ENCODE measurements at regions not wholly inside any gene's neighbourhood (a gene's known extent, or its start where the extent isn't known, plus 50 kb on each side); places are given as distances from the start of the nearest gene placed in this dataset.
"Not testable (repeated sequence)": the region's sequence is repeated elsewhere in the genome, so short reads cannot be mapped to it uniquely, and the experiment has no call there.

DNA sequence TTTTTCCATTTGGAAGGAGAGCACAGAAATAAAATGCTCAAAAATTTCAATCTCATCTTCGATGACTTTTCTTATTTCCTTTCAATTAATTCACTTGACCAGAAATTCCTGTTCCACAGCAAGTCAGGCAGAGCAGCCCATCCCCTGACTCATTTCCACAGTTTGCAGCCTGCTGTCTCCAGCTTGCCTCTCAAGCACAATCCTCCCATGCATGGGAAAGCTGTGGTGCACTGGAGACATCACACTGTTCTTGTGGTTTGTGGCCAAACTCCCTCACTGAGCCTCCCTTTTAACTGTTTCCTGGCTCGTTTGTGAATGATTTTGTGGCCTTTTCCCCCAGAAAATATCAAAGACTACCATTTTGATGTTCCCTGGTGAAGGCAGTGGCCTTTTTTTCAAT is 114.0 kb upstream of the ENPEP start:
- no peak for DNase-seq (ENCODE audit: low spot score)

DNA sequence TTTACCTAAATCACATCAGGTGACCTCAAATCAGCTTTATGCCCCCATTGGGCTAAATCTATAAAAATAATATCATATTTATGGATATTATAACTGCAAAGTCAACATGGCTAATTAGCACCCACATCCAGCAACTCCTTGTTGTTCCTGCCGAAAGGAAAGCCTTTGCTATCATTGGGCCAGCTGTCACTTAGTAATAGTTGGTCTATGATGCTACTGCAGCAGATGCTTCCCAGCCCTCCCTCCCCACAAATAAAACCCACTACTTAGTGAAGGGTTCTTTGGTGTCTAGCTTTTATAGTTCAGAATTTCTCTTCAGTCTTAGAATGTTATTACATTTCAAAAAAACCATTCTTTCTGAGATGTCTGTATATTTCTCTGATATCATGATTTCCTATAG is 116.9 kb upstream of the ENPEP start:
- DNase-seq (ENCODE audit: low spot score) = no peak

DNA sequence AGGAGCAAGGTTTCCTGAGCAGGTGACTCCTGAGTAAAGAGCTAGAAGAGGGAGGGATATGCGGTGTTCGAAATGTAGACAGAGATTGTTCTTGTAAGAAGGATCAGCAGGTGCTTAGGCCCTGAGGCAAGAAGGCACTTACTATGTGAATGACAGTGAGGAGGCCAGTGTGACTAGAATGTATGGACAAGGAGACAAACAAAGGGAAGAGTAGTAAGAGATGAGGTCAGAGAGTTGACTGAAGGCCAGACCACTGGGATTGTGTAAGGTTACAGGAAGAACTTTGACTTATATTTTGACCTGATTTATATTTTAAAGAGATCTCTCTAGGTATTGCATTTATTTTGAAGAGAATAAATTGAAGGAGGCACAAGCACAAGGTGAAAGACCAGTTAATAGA is 118.4 kb upstream of the ENPEP start:
- no peak for DNase-seq (ENCODE audit: low spot score)

DNA sequence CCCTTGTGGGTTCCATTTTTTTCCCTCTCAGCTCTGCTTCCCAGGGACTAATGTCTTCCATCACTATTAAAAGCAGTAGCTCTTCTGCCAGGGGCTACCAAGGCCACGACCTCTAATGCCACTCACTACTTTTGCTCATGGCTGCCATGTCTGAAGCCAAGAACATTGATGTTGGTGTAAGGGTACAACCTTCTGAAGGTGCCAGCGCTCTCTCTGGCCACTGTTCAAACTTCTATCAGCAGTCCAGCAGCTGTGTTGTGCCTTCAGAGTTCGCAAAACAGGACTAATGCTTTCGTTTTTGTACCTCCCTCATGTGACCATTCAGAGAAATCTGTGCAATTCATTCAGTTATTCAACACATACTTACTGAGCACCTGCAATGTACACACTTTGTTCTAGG is 121.5 kb upstream of the ENPEP start:
- no peak for DNase-seq (ENCODE audit: low spot score)

DNA sequence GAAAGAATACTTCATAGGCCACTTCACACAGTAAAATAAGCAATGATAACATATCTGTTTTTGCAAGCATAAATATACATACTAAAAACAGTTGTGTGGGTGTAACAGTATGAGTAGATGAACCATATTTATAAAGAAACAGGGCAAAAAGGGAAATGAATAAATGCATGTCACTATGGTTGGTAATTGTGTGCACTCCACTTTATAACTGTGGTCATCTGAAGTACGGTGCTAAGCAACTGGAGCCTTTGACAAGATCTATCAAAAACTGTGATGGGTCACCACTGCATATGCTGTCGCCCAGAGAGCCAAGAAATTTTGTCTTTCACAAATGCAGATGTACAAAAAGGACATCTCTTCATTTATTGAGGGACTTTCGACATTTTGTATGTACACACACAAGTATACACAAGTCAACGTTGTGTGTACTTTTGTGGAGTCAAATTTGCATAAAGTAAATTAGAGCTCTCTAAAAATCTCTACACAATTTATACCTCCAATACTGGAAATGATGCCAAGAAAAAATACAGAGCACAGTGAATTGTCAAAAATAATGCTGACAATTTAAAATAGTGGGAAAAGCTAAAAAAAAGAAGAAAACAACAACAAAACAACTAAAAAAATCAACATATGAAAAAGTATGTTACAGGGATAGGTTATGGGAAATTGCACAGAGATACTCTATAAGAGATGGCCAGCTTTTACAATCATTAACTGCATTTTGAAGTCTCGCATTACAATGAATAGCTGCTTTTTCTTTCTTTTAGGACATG is 123.1 kb upstream of the ENPEP start:
- no peak for DNase-seq (ENCODE audit: low spot score)

DNA sequence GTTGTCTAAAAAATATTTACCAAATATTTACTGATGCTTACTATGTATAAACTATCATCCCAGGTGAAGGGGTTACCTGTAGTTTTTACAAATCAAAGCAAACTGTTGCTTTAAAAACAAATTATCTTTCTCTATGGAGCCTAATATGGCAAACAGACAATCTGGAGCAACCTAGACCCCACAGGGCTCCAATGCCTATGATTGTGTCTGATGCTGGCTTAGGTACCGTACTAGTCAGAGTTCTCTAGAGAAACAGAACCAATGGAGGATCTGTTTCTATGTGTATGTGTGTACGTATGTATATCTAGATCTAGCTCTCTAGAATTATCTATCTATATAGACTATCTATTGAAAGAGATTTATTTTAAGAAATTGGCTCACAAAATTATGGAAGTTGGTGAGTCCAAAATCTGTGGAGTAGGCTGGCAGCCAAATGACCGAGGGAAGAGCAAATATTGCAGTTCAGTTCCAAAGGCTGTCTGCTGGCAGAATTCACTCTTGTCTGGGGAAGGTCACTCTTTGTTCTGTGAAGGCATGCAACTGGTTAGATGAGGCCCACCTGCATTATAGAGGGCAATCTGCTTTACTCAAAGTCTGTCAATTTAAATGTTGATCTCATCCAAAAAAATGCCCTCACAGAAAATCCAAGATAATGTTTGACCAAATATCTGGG is 127.1 kb upstream of the ENPEP start:
- DNase-seq (ENCODE audit: low spot score) = no peak

DNA sequence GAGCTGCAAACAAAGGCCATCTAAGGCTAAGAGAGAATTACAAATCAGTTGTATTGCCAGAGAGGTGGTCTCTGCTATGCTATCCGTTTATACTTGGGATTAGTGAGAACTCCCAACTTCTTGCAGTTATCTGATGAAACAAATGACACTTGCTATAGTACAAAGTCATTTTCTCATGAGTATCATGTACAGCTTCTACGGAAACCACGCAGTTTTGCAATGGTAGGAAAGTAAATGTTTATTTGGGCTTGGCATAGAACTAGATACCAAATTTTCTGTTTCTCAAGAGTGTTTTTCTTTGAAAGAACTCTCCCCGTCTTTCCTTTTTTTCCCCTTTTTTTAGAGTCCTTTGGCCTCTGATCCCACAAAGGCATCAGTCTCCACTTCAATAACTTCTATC is 128.2 kb upstream of the ENPEP start:
- DNase-seq (ENCODE audit: low spot score) = no peak

DNA sequence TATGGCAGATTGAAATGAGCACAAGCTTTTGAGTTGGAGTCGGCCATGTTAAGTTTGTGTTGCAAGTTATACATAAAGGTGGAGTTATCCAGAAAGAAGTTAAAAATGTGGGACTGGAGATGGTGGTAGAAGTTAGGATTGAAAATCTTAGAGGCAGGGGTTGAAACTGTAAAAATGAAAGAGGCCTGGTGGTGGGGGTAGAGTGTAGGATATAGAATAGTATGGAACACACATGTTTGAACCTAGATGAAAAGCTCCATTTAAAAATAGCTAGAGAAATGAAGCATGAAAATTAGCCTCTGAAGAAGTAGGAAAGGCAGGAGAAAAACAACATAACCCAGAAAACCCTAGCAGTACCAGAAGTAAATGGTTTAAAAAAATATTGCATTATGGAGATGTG is 131.8 kb upstream of the ENPEP start:
- DNase-seq (ENCODE audit: low spot score) = no peak

DNA sequence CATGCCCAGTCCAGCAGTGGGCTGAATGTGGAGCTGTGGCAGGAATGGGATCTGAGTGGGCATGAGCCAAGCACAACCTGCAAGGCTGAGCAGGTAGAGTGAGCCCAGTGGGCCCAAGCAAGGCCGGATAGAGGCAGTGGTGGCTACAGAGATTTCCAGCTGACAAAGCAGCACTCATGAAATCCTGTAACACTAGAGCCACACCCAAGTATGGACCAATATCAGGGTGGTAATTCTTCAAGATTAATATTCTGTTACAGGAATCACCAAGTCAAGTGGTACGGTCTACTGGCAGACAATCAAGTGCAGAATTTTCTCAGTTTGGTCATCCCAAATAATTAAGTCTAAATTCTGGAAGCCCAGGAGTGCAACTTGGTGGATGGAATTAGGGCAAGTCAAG is 132.4 kb upstream of the ENPEP start:
- DNase-seq (ENCODE audit: low spot score) = no peak

DNA sequence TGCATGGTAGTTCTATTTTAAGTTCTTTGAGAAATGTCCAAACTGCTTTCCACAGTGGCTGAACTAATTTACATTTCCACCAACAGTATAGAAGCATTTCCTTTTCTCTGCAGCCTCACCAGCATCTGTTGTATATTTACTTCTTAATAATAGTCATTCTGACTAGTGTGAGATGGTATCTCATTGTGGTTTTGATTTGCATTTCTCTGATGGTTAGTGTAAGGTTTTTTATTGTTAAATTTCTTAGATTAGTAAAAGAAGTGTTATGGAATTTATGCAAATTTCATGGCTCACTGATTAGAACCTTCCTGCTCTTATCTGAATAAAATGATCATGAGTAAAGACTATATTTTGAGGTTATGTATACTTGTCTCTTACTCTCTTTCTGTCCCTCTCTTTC is 134.8 kb upstream of the ENPEP start:
- not testable (repeated sequence) for DNase-seq (ENCODE audit: low spot score)

DNA sequence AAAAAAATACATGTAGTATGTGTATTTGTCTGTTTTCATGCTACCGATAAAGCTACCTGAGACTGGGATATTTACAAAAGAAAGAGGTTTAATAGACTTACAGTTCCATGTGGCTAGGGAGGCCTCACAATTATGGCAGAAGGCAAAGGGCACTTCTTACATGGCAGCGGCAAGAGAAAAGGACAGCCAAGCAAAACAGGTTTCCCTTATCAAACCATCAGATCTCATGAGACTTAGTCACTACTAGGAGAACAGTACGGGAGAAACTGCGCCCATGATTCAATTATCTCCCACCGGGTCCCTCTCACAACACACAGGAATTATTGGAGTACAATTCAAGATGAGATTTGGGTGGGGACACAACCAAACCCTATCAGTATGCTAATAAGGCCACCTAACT is 137.0 kb upstream of the ELOVL6 start:
- no peak for DNase-seq (ENCODE audit: low spot score)

DNA sequence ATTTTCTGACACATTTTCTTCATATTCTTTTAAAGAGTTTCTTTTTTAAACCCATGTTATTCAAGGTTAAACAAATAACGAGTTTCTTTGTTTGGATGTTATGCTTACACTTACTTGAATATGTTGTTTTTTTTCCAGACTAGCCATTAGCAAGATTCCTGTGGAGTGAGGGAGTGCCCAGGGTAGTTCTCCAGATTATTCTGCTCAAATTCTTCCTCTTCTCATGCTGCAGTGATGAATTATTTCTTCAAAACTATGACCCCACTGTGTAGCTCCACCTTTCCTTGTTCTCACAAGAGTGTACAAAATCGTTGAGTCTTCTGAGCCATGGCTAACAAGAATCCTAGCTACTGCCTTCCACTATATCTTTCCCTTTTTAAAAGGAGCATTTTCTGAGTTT is 134.1 kb upstream of the ELOVL6 start:
- no peak for DNase-seq (ENCODE audit: low spot score)

DNA sequence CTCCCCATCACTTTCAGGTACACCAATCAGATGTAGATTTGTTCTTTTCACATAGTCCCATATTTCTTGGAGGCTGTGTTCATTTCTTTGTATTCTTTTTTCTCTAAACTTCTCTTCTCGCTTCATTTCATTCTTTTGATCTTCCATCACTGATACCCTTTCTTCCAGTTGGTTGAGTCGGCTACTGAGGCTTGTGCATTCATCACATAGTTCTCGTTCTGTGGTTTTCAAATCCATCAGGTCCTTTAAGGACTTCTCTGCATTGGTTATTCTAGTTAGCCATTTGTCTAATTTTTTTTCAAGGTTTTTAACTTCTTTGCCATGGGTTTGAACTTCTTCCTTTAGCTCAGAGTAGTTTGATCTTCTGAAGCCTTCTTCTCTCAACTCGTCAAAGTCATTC is 128.0 kb upstream of the ELOVL6 start:
- DNase-seq (ENCODE audit: low spot score) = not testable (repeated sequence)

DNA sequence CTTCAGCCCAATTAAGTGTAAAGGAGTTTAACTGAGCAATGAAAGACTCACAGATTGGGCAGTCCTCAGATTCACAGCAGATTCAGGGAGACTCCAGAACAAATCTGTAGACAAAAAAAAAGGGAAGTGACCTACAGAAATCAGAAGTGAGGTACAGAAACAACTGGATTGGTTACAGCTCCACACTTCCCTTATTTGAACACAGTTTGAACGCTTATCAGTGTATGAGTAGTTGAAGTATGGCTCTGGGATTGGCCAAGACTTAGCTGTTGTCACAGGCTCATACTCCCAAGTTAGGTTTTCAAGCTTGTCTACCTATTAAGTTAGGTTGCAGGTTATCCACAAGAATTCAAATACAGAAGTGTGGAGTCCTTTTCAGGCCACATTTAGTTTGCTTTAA is 112.4 kb upstream of the ELOVL6 start:
- DNase-seq (ENCODE audit: low spot score) = no peak

DNA sequence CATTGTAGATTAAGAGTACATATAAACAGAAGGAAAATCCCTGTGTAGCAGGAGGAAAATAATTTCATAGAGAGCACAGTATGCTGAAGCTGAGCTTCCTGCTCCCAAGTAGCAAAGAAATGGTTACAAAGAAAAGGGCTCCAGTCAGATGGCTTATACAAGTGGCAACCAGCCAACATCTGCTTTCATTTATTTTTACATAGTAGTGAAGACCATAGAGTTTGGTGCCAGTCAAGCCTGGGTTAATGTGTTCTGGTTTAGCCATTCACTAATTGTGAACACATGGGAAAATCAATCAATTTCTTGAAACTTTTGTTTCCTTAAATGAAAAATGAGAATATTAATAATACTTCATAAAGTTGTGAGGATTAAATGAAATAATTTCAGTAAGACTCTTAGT is 111.3 kb upstream of the ELOVL6 start:
- DNase-seq (ENCODE audit: low spot score) = no peak

DNA sequence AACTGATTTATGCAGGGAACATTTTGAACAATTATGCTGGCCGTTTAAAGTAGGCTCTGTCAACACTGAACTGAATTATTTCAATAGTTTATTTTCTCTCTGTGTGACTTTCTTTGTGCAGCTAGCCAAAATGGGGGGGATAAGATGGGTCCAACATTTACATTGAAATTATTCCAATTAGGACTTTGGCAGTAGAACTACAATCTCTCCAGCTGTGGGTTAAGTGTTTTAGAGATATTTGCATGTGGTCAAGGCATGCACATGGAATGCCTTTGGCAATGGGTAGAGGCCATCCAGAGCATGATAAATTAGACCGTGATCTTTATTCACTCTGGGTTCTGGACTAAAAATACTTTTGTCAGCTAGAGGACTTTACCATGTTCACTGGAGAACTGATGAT is 107.9 kb upstream of the ELOVL6 start:
- DNase-seq (ENCODE audit: low spot score) = no peak

DNA sequence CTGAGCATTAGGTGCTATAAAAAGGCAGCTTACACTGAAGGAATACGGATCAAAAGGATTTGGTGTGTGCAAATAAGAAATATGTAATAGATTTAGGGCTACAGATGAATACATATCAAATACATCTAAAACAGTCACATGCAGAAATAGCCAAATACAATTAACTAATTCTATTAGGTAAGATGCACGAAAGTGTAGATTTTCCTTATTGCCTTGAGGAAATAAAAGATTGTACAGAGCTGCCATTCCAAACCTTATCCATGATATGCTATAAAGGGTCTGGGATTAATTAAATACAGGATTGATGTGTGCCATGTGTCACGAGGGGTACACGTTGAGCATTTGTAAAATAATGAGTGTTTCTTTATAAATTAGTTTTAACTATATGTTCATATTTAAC is 107.0 kb upstream of the ELOVL6 start:
- DNase-seq (ENCODE audit: low spot score) = no peak

DNA sequence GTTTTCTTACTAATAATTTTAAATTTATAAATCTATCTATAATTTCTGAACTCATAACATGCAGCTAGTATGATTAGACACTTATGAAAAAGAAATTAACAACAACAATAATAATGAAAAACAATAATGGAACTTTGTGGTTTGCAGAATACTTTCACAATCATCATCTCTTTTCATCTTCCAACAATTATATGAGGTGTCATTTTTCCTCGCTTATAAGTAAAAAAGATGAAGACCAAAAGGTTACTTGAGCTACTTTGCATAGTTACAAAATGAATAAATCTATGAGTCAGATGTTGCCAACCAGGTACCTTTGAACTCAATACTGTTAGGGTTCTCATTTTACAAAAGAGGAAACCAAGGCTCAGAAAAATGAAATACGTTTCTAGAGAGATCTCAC is 98.5 kb upstream of the ELOVL6 start:
- DNase-seq (ENCODE audit: low spot score) = no peak

DNA sequence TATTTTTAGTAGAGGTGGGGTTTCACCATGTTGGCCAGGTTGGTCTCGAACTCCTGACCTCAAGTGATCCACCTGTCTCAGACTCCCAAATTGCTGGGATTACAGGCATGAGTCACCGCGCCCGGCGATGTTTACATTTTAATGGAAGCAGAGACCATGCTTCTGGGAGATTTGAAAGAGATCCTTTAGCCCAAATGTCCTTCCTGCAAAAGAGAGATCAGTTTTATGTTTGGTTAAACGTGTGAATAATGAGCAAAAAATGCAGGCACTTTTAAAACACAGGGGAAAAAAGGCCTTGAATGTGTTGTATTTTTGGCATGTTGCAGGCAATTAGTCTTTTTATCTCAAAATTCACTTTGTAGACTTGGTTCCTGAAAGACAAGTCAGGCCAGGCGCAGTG is 95.8 kb upstream of the ELOVL6 start:
- no peak for DNase-seq (ENCODE audit: low spot score)

DNA sequence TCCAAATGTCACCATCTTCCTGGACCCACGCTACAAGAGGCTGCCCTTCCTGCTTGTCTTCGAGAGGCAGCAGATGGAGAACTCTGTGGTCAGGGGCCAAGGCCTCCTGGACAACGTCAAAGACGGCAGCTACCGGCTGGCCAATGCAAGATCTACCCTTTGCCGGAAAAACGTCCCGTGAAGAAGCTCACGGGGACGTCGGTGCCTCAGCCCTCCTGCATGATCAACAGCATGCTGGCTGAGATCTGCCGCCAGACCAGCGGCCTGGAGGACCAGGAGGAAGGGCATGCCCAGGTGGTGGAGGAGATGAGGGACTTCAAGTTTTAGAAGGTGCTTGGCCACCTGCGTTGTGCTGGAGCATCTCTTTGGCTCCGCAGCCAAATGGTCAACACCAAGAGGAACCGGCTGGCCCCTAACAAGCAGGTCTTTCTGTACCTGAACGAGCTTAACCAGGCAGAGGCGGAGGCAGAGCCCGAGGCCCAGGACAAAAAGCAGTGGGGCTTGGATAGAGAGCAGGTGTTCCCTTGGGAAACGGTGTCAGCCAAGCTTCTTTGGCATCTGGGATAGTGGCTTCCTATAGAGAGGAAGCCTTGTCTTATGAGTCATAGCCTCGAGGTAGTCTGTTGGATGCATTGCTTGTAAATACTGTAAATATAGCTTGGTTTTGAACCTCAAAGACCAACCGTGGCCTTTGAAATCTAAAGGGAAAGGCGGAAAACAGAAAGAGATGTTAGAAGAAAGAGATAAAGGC is 94.8 kb upstream of the ELOVL6 start:
- DNase-seq (ENCODE audit: low spot score) = no peak

DNA sequence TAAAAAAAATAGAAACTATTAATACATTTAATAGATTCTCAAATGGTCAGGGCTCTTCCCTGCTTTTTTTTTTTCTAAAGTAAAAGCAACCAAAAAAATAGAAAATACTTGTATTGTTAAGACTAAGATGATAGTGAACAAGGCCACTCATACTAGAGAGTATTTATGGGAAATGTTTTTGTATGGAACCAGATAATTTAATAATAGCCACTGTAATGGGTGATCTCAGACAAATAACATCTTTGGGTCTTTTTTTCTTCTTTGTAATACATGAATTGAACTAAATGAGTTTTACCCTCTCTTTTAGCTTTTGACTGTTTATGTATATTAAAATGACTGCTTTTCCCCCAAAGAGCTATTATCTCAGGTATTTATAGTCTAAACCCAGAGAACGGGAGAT is 92.1 kb upstream of the ELOVL6 start:
- DNase-seq (ENCODE audit: low spot score) = no peak

DNA sequence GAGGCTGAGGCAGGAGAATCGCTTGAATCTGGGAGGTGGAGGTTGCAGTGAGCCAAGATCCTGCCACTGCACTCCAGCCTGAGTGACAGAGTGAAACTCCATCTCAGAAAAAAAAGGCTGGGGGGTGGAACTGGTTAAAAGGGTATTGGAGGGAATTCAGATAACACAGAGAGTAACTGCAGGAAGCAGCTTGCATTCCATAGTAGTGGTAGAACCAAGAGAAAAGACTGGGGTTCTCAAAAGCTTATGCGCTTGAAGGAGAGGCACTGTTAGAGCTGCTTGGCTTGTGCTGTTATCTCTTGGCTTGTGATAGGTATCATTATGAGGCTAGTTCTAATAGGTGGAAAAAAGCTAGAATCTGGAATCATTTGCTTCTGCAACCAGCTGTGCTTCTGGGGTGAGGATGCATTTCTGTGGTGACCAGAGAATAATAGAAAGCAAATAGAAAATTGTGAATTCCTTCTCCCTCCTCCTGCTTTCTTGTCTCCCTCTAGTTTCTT is 91.2 kb upstream of the ELOVL6 start:
- no peak for DNase-seq (ENCODE audit: low spot score)

DNA sequence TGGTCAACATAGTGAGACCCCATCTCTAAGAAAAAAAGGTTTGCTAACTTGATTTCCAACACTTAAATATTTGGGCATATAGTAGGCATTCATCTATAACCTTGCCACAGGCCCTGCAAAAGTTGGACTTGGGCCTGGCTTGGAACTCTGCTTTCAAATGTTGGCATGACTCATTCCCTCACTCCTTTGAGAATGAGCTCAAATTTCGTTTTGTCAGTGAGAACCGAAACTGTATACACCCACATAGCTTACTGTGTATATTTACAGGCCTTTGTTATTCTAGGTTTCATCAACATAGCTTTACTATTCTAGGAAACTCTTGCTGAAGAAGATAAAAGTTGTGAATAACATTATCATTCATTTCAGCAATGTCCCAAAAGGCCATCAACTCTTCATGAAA is 88.7 kb upstream of the ELOVL6 start:
- DNase-seq (ENCODE audit: low spot score) = no peak
